ENCODE measurements at regions not wholly inside any gene's neighbourhood (a gene's known extent, or its start where the extent isn't known, plus 50 kb on each side); places are given as distances from the start of the nearest gene placed in this dataset.
"Not testable (repeated sequence)": the region's sequence is repeated elsewhere in the genome, so short reads cannot be mapped to it uniquely, and the experiment has no call there.

GRCh38 chr2:87324335-87325041, 302.8 kb upstream of the PLGLB1 start:
- TF ChIP-seq, protein P1, sequence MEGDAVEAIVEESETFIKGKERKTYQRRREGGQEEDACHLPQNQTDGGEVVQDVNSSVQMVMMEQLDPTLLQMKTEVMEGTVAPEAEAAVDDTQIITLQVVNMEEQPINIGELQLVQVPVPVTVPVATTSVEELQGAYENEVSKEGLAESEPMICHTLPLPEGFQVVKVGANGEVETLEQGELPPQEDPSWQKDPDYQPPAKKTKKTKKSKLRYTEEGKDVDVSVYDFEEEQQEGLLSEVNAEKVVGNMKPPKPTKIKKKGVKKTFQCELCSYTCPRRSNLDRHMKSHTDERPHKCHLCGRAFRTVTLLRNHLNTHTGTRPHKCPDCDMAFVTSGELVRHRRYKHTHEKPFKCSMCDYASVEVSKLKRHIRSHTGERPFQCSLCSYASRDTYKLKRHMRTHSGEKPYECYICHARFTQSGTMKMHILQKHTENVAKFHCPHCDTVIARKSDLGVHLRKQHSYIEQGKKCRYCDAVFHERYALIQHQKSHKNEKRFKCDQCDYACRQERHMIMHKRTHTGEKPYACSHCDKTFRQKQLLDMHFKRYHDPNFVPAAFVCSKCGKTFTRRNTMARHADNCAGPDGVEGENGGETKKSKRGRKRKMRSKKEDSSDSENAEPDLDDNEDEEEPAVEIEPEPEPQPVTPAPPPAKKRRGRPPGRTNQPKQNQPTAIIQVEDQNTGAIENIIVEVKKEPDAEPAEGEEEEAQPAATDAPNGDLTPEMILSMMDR (IDR thresholded peaks at IDR 0.05 in 4 of 5, conservative IDR thresholded peaks at IDR 0.05 in 1 of 5): not testable (repeated sequence)
- TF ChIP-seq POLR2A (IDR thresholded peaks at IDR 0.05): not testable (repeated sequence)
